Neural crest cell (in vitro differentiated cells): ENCODE measurements at regions not wholly inside any gene's neighbourhood (a gene's known extent, or its start where the extent isn't known, plus 50 kb on each side); places are given as distances from the start of the nearest gene placed in this dataset.

Experiments
- DNase-seq: peaks from one replicate; pipeline ENCODE4 v3.0.0; 2021; ENCODE audit warnings: low read depth, mixed read lengths, low spot score
- H3K27ac Mint-ChIP-seq: one replicate; pipeline ENCODE4 v1.8.0; 2021; ENCODE audit warnings: mild to moderate bottlenecking, mixed read lengths; ENCODE audit not compliant: unreplicated experiment
- H3K27me3 Mint-ChIP-seq: 2 replicates; pipeline ENCODE4 v1.8.0; 2021; ENCODE audit warnings: low read depth, mild to moderate bottlenecking, mixed read lengths
- H3K36me3 Mint-ChIP-seq: 2 replicates; pipeline ENCODE4 v1.8.0; 2021; ENCODE audit warnings: low read depth, mild to moderate bottlenecking, mixed read lengths
- H3K4me1 Mint-ChIP-seq: 2 replicates; pipeline ENCODE4 v1.8.0; 2021; ENCODE audit warnings: mixed read lengths
- H3K4me3 Mint-ChIP-seq: one replicate; pipeline ENCODE4 v1.8.0; 2021; ENCODE audit warnings: mild to moderate bottlenecking, mixed read lengths
- H3K9me3 Mint-ChIP-seq: 2 replicates; pipeline ENCODE4 v1.8.0; 2021; ENCODE audit warnings: mixed read lengths
- TF ChIP-seq, protein P1 (sequence below): fragments of 200-600 bp; sonication (generic); conservative IDR thresholded peaks from 2 replicates; pipeline ENCODE4 v1.5.0; 2021; ENCODE audit warnings: antibody characterized with exemption, mild to moderate bottlenecking

DNA sequence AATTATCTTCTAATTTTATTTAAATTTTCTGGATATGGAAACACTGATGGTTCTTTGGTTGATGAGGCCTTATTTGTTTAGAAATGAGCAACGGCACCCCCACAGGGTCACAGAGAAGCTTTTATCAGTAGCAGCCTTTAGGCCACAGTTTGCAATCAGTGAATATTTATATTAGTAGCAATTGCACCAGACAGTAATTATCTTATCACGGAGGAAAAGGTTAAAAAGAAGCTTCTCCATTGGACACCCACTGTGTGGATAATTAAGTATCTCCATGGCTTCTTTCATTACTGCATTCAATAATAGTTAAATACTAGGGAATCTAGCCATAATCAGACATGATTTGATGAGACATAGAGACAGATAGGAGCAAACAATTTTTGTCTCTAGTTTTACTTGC lies 2099.2 kb upstream of the PCDH20 start:
- H3K4me3 Mint-ChIP-seq, result no peak overlapping the region
- no peak for DNase-seq
- peaks cover 2% of the 10 kb centered on the region for H3K9me3 Mint-ChIP-seq
- H3K4me1 Mint-ChIP-seq, result no peaks in the 10 kb centered on the region
- no peaks in the 10 kb centered on the region for H3K36me3 Mint-ChIP-seq
- TF ChIP-seq, protein P1, sequence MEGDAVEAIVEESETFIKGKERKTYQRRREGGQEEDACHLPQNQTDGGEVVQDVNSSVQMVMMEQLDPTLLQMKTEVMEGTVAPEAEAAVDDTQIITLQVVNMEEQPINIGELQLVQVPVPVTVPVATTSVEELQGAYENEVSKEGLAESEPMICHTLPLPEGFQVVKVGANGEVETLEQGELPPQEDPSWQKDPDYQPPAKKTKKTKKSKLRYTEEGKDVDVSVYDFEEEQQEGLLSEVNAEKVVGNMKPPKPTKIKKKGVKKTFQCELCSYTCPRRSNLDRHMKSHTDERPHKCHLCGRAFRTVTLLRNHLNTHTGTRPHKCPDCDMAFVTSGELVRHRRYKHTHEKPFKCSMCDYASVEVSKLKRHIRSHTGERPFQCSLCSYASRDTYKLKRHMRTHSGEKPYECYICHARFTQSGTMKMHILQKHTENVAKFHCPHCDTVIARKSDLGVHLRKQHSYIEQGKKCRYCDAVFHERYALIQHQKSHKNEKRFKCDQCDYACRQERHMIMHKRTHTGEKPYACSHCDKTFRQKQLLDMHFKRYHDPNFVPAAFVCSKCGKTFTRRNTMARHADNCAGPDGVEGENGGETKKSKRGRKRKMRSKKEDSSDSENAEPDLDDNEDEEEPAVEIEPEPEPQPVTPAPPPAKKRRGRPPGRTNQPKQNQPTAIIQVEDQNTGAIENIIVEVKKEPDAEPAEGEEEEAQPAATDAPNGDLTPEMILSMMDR, result no peak
- H3K27ac Mint-ChIP-seq, result no peak overlapping the region
- H3K27me3 Mint-ChIP-seq, result no peaks in the 10 kb centered on the region

DNA sequence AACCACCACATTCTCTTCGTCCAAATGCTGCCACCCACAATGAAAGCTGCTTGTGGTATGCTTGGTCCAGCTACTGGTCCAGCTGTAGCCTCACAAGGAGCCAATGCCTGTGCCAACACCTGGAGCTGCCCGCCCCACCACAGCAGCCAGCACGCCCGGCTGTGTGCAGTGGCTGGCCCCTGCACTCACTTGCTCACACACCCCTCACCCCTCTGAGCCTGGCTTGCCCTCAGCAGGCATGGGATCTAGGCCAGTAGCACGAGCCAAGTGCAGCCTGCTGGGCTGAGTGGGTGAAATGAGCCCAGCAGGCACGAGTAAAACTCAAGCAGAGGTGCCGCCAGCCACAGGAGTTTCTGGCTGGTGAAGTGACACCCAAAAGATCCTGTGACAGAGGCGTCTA lies 2096.4 kb upstream of the PCDH20 start:
- DNase-seq, result no peak
- no peaks in the 10 kb centered on the region for H3K9me3 Mint-ChIP-seq
- H3K27ac Mint-ChIP-seq, result no peak overlapping the region
- no peaks in the 10 kb centered on the region for H3K27me3 Mint-ChIP-seq
- no peaks in the 10 kb centered on the region for H3K4me1 Mint-ChIP-seq
- TF ChIP-seq, protein P1, result no peak
- no peak overlapping the region for H3K4me3 Mint-ChIP-seq
- no peaks in the 10 kb centered on the region for H3K36me3 Mint-ChIP-seq

DNA sequence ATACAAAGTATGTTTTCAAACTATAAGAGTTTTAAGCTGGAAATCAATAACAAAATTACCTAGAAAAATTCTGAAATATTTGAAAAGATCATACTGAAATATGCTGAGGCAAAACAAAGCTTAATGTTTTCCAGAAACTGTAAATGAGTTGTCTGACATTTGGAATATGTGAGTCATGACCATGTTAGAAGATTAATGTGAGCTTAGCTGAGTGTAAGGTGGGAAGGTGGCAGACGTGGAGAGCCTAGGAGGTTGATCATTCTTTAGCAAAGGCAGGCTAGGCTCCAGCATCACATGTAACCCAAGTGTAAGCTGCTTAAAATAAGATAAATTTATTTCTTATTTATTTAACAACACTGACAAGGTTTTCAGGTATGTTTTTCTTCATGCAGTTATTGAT lies 2086.1 kb upstream of the PCDH20 start:
- peaks cover 6% of the 10 kb centered on the region for H3K9me3 Mint-ChIP-seq
- H3K36me3 Mint-ChIP-seq, result peaks cover 3% of the 10 kb centered on the region
- no peak overlapping the region for H3K27ac Mint-ChIP-seq
- H3K4me3 Mint-ChIP-seq, result no peak overlapping the region
- no peaks in the 10 kb centered on the region for H3K4me1 Mint-ChIP-seq
- TF ChIP-seq, protein P1, result no peak
- no peak for DNase-seq
- no peaks in the 10 kb centered on the region for H3K27me3 Mint-ChIP-seq

DNA sequence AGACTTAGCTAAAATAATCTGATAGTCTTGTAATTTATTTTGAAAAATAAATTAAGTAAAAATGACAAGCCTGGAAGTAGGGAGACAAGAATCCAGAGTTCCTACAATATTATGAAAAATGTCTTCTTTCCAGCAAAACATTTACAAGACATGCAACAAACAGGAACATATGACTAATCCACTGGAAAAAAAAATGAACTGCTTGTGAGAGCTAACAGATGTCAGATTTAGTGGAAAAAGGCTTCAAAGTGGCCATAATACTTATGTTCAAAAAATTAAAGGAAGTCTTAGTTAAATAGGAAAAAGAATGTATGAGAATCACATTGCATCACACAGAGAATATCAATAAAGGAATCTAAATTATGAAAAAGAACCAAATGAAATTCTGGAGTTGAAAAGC lies 2082.0 kb upstream of the PCDH20 start:
- TF ChIP-seq, protein P1, result no peak
- DNase-seq, result no peak
- no peaks in the 10 kb centered on the region for H3K27me3 Mint-ChIP-seq
- peaks cover 6% of the 10 kb centered on the region for H3K9me3 Mint-ChIP-seq
- H3K4me1 Mint-ChIP-seq, result no peaks in the 10 kb centered on the region
- peaks cover 3% of the 10 kb centered on the region for H3K36me3 Mint-ChIP-seq
- H3K4me3 Mint-ChIP-seq, result no peak overlapping the region
- H3K27ac Mint-ChIP-seq, result no peak overlapping the region

DNA sequence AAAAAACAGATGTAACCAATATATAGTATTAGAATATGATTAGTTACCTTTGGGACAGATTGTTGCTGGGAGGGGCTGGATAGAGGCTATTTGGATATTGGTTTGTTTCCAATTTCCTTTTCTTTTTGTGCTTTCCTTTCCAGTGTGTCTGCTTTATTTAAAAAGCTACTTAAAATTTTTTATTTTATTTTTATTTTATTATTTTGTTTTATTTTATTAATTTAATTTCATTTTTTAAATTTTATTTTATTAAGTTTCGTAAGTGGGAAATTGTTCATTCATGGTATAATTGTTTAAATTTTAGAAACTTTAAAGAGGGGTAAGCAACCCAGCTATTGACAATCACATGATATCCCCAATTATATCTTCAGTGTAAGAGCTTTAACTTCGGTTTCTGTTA lies 2077.0 kb upstream of the PCDH20 start:
- TF ChIP-seq, protein P1, result no peak

DNA sequence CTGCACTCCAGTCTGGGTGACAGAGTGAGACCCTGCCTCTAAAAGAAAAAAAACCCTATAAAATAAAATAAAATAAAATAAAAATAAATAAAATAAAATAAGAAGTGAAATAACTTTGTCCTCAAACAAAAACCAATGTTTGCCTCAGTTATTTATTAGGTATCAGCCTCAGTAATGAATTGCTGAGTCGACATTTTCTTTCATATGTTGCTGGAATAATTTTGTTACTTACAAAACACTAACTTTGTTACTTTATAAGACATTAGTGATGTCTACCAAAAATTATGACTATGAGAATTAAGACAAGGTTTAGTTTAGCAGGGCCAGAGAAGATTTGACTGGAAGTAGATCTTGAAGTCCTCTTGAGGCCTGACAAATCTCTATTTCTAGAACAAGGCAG lies 2074.5 kb upstream of the PCDH20 start:
- Mint-ChIP-seq H3K9me3 (peaks cover 3% of the 10 kb centered on the region), H3K4me3 (no peak overlapping the region), H3K4me1 (no peaks in the 10 kb centered on the region), H3K27ac (no peak overlapping the region), H3K36me3 (no peaks in the 10 kb centered on the region), H3K27me3 (no peaks in the 10 kb centered on the region)
- TF ChIP-seq, protein P1, result no peak
- no peak for DNase-seq

More for the DNA sequence above, 2077.0 kb upstream of the PCDH20 start:
- no peak for DNase-seq
- Mint-ChIP-seq H3K9me3 (no peaks in the 10 kb centered on the region), H3K36me3 (no peaks in the 10 kb centered on the region), H3K4me1 (no peaks in the 10 kb centered on the region), H3K4me3 (no peak overlapping the region), H3K27ac (no peak overlapping the region), H3K27me3 (no peaks in the 10 kb centered on the region)
